ENCODE measurements at regions not wholly inside any gene's neighbourhood (a gene's known extent, or its start where the extent isn't known, plus 50 kb on each side); places are given as distances from the start of the nearest gene placed in this dataset.

- TF ChIP-seq CTCF (IDR thresholded peaks at IDR 0.05; ENCODE audit: control extremely low read depth, extremely low read depth): no peak
Measured at GRCh38 chr2:138898855-138899254, 118.7 kb upstream of the NXPH2 start.

GRCh38 chr2:138897274-138897673 is 117.1 kb upstream of the NXPH2 start:
- ATAC-seq (ENCODE audit: insufficient read depth, low FRiP score): no peak
- DNase-seq: no peak
- 89 to 92% methylated on average over 12 of the region's 12 CpGs for WGBS, 2 donors

More at GRCh38 chr2:138898855-138899254, 118.7 kb upstream of the NXPH2 start:
- no peak overlapping the region for H3K4me3 ChIP-seq
- no peak overlapping the region for H3K9ac ChIP-seq (ENCODE audit: insufficient read depth in 1 of 2, low read length in 2 of 2)
- DNase-seq (no peak), ATAC-seq (ENCODE audit: insufficient read depth, low FRiP score) (no peak)
- H3K27me3 ChIP-seq (ENCODE audit: control insufficient read depth in 3 of 3, insufficient read depth in 3 of 3, low read length in 2 of 3): no peaks in the 10 kb centered on the region
- no peaks in the 10 kb centered on the region for H3K36me3 ChIP-seq (ENCODE audit: control insufficient read depth in 4 of 4, insufficient read depth in 4 of 4, low read length in 4 of 4)
- H3K27ac ChIP-seq (ENCODE audit: low read depth in 1 of 2, low read length in 1 of 2): no peak overlapping the region
- no peaks in the 10 kb centered on the region for H3K4me1 ChIP-seq (ENCODE audit: control insufficient read depth in 5 of 5, insufficient read depth in 5 of 5, low read length in 5 of 5)
- H3K9me3 ChIP-seq (ENCODE audit: control insufficient read depth in 4 of 4, insufficient read depth in 3 of 4, low read length in 3 of 4): peaks cover 0 to 9% (median 0%) of the 10 kb centered on the region in 4 donors

GRCh38 chr2:138893746-138894145 is 113.6 kb upstream of the NXPH2 start:
- Histone ChIP-seq H3K4me1 (ENCODE audit: control insufficient read depth in 5 of 5, insufficient read depth in 5 of 5, low read length in 5 of 5) (no peaks in the 10 kb centered on the region), H3K4me3 (no peak overlapping the region), H3K9me3 (ENCODE audit: control insufficient read depth in 4 of 4, insufficient read depth in 3 of 4, low read length in 3 of 4) (peaks cover 0 to 2% (median 0%) of the 10 kb centered on the region in 4 donors), H3K36me3 (ENCODE audit: control insufficient read depth in 4 of 4, insufficient read depth in 4 of 4, low read length in 4 of 4) (no peaks in the 10 kb centered on the region), H3K27ac (ENCODE audit: low read depth in 1 of 2, low read length in 1 of 2) (no peak overlapping the region), H3K9ac (ENCODE audit: insufficient read depth in 1 of 2, low read length in 2 of 2) (no peak overlapping the region), H3K27me3 (ENCODE audit: control insufficient read depth in 3 of 3, insufficient read depth in 3 of 3, low read length in 2 of 3) (no peaks in the 10 kb centered on the region)
- ATAC-seq (ENCODE audit: insufficient read depth, low FRiP score): no peak
- WGBS, 2 donors: 59 to 79% methylated on average over 3 of the region's 3 CpGs
- TF ChIP-seq CTCF (IDR thresholded peaks at IDR 0.05; ENCODE audit: control extremely low read depth, extremely low read depth): no peak
- DNase-seq: no peak

More at GRCh38 chr2:138897274-138897673, 117.1 kb upstream of the NXPH2 start:
- no peak for TF ChIP-seq CTCF (IDR thresholded peaks at IDR 0.05; ENCODE audit: control extremely low read depth, extremely low read depth)
- Histone ChIP-seq H3K4me1 (ENCODE audit: control insufficient read depth in 5 of 5, insufficient read depth in 5 of 5, low read length in 5 of 5) (no peaks in the 10 kb centered on the region), H3K4me3 (no peak overlapping the region), H3K27ac (ENCODE audit: low read depth in 1 of 2, low read length in 1 of 2) (no peak overlapping the region), H3K9ac (ENCODE audit: insufficient read depth in 1 of 2, low read length in 2 of 2) (no peak overlapping the region), H3K36me3 (ENCODE audit: control insufficient read depth in 4 of 4, insufficient read depth in 4 of 4, low read length in 4 of 4) (no peaks in the 10 kb centered on the region), H3K9me3 (ENCODE audit: control insufficient read depth in 4 of 4, insufficient read depth in 3 of 4, low read length in 3 of 4) (peaks cover 0 to 6% (median under 1%) of the 10 kb centered on the region in 4 donors), H3K27me3 (ENCODE audit: control insufficient read depth in 3 of 3, insufficient read depth in 3 of 3, low read length in 2 of 3) (no peaks in the 10 kb centered on the region)

- no peak overlapping the region for H3K27ac ChIP-seq (ENCODE audit: low read depth in 1 of 2, low read length in 1 of 2)
- no peak overlapping the region for H3K4me3 ChIP-seq
- H3K9ac ChIP-seq (ENCODE audit: insufficient read depth in 1 of 2, low read length in 2 of 2): no peak overlapping the region
- no peaks in the 10 kb centered on the region for H3K27me3 ChIP-seq (ENCODE audit: control insufficient read depth in 3 of 3, insufficient read depth in 3 of 3, low read length in 2 of 3)
- H3K36me3 ChIP-seq (ENCODE audit: control insufficient read depth in 4 of 4, insufficient read depth in 4 of 4, low read length in 4 of 4): no peaks in the 10 kb centered on the region
- H3K4me1 ChIP-seq (ENCODE audit: control insufficient read depth in 5 of 5, insufficient read depth in 5 of 5, low read length in 5 of 5): no peaks in the 10 kb centered on the region
- peaks cover 0 to 1% (median 0%) of the 10 kb centered on the region in 4 donors for H3K9me3 ChIP-seq (ENCODE audit: control insufficient read depth in 4 of 4, insufficient read depth in 3 of 4, low read length in 3 of 4)
- ATAC-seq (ENCODE audit: insufficient read depth, low FRiP score) (no peak), DNase-seq (no peak)
- no peak for TF ChIP-seq CTCF (IDR thresholded peaks at IDR 0.05; ENCODE audit: control extremely low read depth, extremely low read depth)
- WGBS, 2 donors: 88 to 96% methylated on average over 1 of the region's 1 CpG
Measured at GRCh38 chr2:138881126-138881525, 100.9 kb upstream of the NXPH2 start.

Measured in lung (tissue), 11 donors.